A673 (cell line): ENCODE measurements at regions not wholly inside any gene's neighbourhood (a gene's known extent, or its start where the extent isn't known, plus 50 kb on each side); places are given as distances from the start of the nearest gene placed in this dataset.

Source experiments
- EZH2 ChIP-seq: fragments of 200-600 bp; sonication (generic); IDR thresholded peaks from 2 replicates; pipeline ENCODE4 v1.6.1; 2017; ENCODE audit warnings: borderline replicate concordance, low read depth, mild to moderate bottlenecking, mixed read lengths, antibody characterized with exemption, low read length; ENCODE audit not compliant: poor library complexity, severe bottlenecking
- TF ChIP-seq, protein P1 (sequence below): fragments of 300-800, 200-600 bp; sonication (generic); conservative IDR thresholded peaks from 2 replicates; pipeline ENCODE4 v1.5.1; 2017; ENCODE audit warnings: low read depth, mild to moderate bottlenecking, antibody characterized with exemption, low read length, moderate library complexity, mixed read lengths

DNA sequence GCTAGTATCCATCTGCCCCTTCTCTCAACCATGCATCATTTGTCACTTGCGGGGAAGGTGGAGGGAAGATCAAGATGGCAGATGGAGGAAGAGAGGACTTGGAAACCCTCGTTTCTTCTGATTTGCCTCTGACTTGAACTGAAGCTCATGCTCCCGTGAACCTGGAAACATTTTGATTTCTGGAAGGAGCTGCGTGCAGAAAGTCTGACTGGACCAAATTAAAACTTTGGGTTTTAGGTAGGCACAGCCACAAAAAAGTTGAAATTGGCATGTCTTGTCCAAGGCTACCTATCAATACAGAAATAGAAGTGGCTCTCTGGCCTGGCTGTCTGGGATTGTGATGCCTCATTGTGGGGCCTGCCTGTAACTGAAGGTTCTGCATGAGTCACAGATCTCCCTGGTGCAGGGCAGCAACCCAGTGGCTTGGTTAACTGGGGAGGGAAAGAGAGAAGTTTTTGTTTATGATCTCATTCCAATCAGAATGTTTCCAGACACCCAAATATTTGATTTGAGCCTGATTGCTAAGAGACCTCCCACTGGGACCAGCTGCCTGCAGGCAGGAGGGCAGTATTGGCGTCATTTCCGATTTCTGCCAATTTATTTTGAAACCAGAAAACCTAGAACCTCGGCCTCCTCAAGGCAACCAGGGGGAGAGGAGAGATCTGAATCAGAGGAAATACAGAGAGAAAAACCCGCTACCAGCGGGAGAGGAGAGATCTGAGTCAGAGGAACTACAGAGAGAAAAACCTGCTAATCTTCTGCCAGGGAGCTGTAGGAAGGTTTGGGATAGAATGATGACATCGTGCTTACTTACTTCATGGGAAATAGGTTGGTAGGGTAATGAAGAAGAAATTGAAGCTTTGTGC lies 363.6 kb downstream of the ANKRD30A start:
- TF ChIP-seq, protein P1, sequence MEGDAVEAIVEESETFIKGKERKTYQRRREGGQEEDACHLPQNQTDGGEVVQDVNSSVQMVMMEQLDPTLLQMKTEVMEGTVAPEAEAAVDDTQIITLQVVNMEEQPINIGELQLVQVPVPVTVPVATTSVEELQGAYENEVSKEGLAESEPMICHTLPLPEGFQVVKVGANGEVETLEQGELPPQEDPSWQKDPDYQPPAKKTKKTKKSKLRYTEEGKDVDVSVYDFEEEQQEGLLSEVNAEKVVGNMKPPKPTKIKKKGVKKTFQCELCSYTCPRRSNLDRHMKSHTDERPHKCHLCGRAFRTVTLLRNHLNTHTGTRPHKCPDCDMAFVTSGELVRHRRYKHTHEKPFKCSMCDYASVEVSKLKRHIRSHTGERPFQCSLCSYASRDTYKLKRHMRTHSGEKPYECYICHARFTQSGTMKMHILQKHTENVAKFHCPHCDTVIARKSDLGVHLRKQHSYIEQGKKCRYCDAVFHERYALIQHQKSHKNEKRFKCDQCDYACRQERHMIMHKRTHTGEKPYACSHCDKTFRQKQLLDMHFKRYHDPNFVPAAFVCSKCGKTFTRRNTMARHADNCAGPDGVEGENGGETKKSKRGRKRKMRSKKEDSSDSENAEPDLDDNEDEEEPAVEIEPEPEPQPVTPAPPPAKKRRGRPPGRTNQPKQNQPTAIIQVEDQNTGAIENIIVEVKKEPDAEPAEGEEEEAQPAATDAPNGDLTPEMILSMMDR = no peak
- no peak for TF ChIP-seq EZH2
